ENCODE measurements at regions not wholly inside any gene's neighbourhood (a gene's known extent, or its start where the extent isn't known, plus 50 kb on each side); places are given as distances from the start of the nearest gene placed in this dataset.

GRCh38 chr12:46945591-46945990 is 119.8 kb upstream of the SLC38A4 start:
- POLR2A ChIA-PET (ENCODE audit: unreplicated experiment), result interaction anchor here (0.9 kb wide), 1 partner anchor 28 kb away, joined by 4 read pairs; no protein-coding TSS in a partner anchor
- H3K9ac ChIP-seq (ENCODE audit: low read length), result no peak overlapping the region
- CTCF ChIA-PET, result interaction anchor here (0.8 kb wide), 1 partner anchor 76 kb away, joined by 3 read pairs; no protein-coding TSS in a partner anchor
- H4K20me1 ChIP-seq (ENCODE audit: low read length), result no peaks in the 10 kb centered on the region
- no peaks in the 10 kb centered on the region for H3K9me3 ChIP-seq (ENCODE audit: low read length)
- DNase-seq, result no peak
- H3K27me3 ChIP-seq (ENCODE audit: low read length), result no peaks in the 10 kb centered on the region
- peaks cover 10% of the 10 kb centered on the region for H3F3A ChIP-seq (ENCODE audit: low read length, unreplicated experiment)
- no TSS peak for BruUV-seq (replicated peaks)
- no peak for TF ChIP-seq EZH2phosphoT487 (IDR thresholded peaks at IDR 0.05; ENCODE audit: borderline replicate concordance, low read length)
- H3K9me2 ChIP-seq (replicated peaks; ENCODE audit: low read length), result no peaks in the 10 kb centered on the region
- intact Hi-C loops (cut with micrococcal nuclease), result no loop called here
- no peak overlapping the region for H2AFZ ChIP-seq (ENCODE audit: low read length)
- peaks cover 62% of the 10 kb centered on the region for H3K4me1 ChIP-seq (ENCODE audit: insufficient read depth, low read length)
- H3K79me2 ChIP-seq (ENCODE audit: low read length), result no peaks in the 10 kb centered on the region
- no peak for ATAC-seq
- no peak overlapping the region for H3K27ac ChIP-seq (ENCODE audit: low read length)
- H3K4me2 ChIP-seq (ENCODE audit: low read length), result no peak overlapping the region
- no peak overlapping the region for H3K4me3 ChIP-seq (ENCODE audit: low read length)
- H3K36me3 ChIP-seq (ENCODE audit: low read depth, low read length), result no peaks in the 10 kb centered on the region

- DNase-seq (peak; percentile 82), ATAC-seq (peak; percentile 86)
- Histone ChIP-seq H3K4me1 (ENCODE audit: insufficient read depth, low read length) (peaks cover 64% of the 10 kb centered on the region), H3F3A (ENCODE audit: low read length, unreplicated experiment) (peaks cover 10% of the 10 kb centered on the region), H3K79me2 (ENCODE audit: low read length) (no peaks in the 10 kb centered on the region), H2AFZ (ENCODE audit: low read length) (no peak overlapping the region), H3K9me2 (replicated peaks; ENCODE audit: low read length) (no peaks in the 10 kb centered on the region), H3K36me3 (ENCODE audit: low read depth, low read length) (no peaks in the 10 kb centered on the region), H3K27me3 (ENCODE audit: low read length) (no peaks in the 10 kb centered on the region), H3K9ac (ENCODE audit: low read length) (no peak overlapping the region), H3K27ac (ENCODE audit: low read length) (no peak overlapping the region), H3K4me3 (ENCODE audit: low read length) (no peak overlapping the region), H3K9me3 (ENCODE audit: low read length) (no peaks in the 10 kb centered on the region), H3K4me2 (ENCODE audit: low read length) (0 out of 2 replicates have a peak overlapping the region, but pooled peaks have one; percentile 32), H4K20me1 (ENCODE audit: low read length) (no peaks in the 10 kb centered on the region)
- ChIA-PET CTCF (interaction anchor here (0.8 kb wide), 1 partner anchor 75 kb away, joined by 3 read pairs; no protein-coding TSS in a partner anchor), POLR2A (ENCODE audit: unreplicated experiment) (interaction anchor here (0.9 kb wide), 1 partner anchor 27 kb away, joined by 4 read pairs; no protein-coding TSS in a partner anchor)
- intact Hi-C loops (cut with micrococcal nuclease), result loop anchor here (2.0 kb wide), 1 partner anchor 39 kb away; no protein-coding TSS in a partner anchor
- no TSS peak for BruUV-seq (replicated peaks)
- TF ChIP-seq EZH2phosphoT487 (IDR thresholded peaks at IDR 0.05; ENCODE audit: borderline replicate concordance, low read length) (no peak), CTCF (conservative IDR thresholded peaks at IDR 0.05; ENCODE audit: low read depth, low read length) (no peak)
Observed at GRCh38 chr12:46946137-46946536, 120.3 kb upstream of the SLC38A4 start.

GRCh38 chr12:46948936-46949545 is 123.2 kb upstream of the SLC38A4 start:
- Histone ChIP-seq H2AFZ (ENCODE audit: low read length) (no peak overlapping the region), H3K9ac (ENCODE audit: low read length) (no peak overlapping the region), H3K9me2 (replicated peaks; ENCODE audit: low read length) (no peaks in the 10 kb centered on the region), H3K27ac (ENCODE audit: low read length) (no peak overlapping the region), H4K20me1 (ENCODE audit: low read length) (no peaks in the 10 kb centered on the region), H3K4me2 (ENCODE audit: low read length) (no peak overlapping the region), H3F3A (ENCODE audit: low read length, unreplicated experiment) (peaks cover 10% of the 10 kb centered on the region), H3K27me3 (ENCODE audit: low read length) (no peaks in the 10 kb centered on the region), H3K36me3 (ENCODE audit: low read depth, low read length) (no peaks in the 10 kb centered on the region), H3K9me3 (ENCODE audit: low read length) (no peaks in the 10 kb centered on the region), H3K4me1 (ENCODE audit: insufficient read depth, low read length) (peaks cover 56% of the 10 kb centered on the region), H3K79me2 (ENCODE audit: low read length) (no peaks in the 10 kb centered on the region), H3K4me3 (ENCODE audit: low read length) (no peak overlapping the region)
- intact Hi-C loops (cut with micrococcal nuclease), result no loop called here
- DNase-seq (no peak), ATAC-seq (no peak)
- CTCF ChIA-PET, result no interaction called here
- POLR2A ChIA-PET (ENCODE audit: unreplicated experiment), result no interaction called here
- BruUV-seq (replicated peaks), result no TSS peak
- TF ChIP-seq EZH2phosphoT487 (IDR thresholded peaks at IDR 0.05; ENCODE audit: borderline replicate concordance, low read length) (no peak), EZH2 (IDR thresholded peaks at IDR 0.05; ENCODE audit: low read length, unreplicated experiment) (no peak), CTCF (conservative IDR thresholded peaks at IDR 0.05; ENCODE audit: low read depth, low read length) (no peak)

Measured in PC-3 (cell line).